HL-60 (cell line): ENCODE measurements at regions not wholly inside any gene's neighbourhood (a gene's known extent, or its start where the extent isn't known, plus 50 kb on each side); places are given as distances from the start of the nearest gene placed in this dataset.

Experiments
- DNase-seq, 2 experiments: peaks; one replicate each; pipeline ENCODE4 v3.0.0-alpha.2; 2010 to 2020; ENCODE audit warnings: low read depth in 1 of 2, low spot score in 1 of 2
- H3K27ac ChIP-seq: fragments of 250-450 bp; sonication (Bioruptor Pico); replicated peaks from 2 replicates; pipeline ENCODE4 v1.5.1; 2020; ENCODE audit warnings: mild to moderate bottlenecking, moderate library complexity
- H3K27me3 ChIP-seq: fragments of 250-450 bp; sonication (Bioruptor Pico); 2 replicates; pipeline ENCODE4 v1.5.1; 2021; ENCODE audit warnings: mild to moderate bottlenecking, moderate library complexity; ENCODE audit not compliant: insufficient read depth, poor library complexity, severe bottlenecking
- H3K4me3 ChIP-seq: replicated peaks from 2 replicates; pipeline ENCODE4 v1.5.1; 2011; ENCODE audit warnings: mild to moderate bottlenecking, control low read depth, low read length; ENCODE audit not compliant: insufficient read depth
- GABPA ChIP-seq: IDR thresholded peaks from 2 replicates; pipeline ENCODE4 v1.6.1; 2012; ENCODE audit warnings: low read depth
- POLR2AphosphoS5 ChIP-seq: IDR thresholded peaks from 2 replicates; pipeline ENCODE4 v1.6.1; 2012; ENCODE audit warnings: low read depth
- SPI1 ChIP-seq: IDR thresholded peaks from 2 replicates; pipeline ENCODE4 v1.6.1; 2012; ENCODE audit warnings: low read depth, mild to moderate bottlenecking, borderline replicate concordance
- TF ChIP-seq, protein P1 (sequence below): IDR thresholded peaks from one replicate; pipeline ENCODE4 v1.5.1; 2011; ENCODE audit warnings: low read length, control low read depth, inconsistent platforms; ENCODE audit not compliant: insufficient read depth
- TF ChIP-seq, protein P2 (sequence below): IDR thresholded peaks from 2 replicates; pipeline ENCODE4 v1.6.1; 2012; ENCODE audit warnings: low read depth; ENCODE audit not compliant: insufficient replicate concordance

DNA sequence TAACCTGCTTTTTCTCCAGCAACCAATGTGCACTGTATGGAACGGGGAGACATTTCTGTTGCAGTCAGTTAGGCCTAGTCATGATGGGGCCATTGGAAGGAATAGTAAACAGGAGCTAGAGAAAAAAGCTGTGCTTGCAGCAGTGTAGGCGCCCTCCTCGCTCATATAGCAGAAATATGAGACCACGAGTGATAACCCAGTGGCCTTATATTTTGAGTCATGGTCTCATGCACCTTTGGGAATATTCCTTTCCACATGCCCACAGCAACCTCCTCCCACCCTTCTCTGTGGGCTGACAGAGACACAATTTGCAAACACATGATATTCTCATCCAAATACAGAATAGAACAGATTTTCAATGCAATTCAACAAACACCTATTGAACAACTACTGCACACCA is 248.9 kb upstream of the CITED2 start:
- Histone ChIP-seq H3K4me3 (no peak overlapping the region), H3K27ac (no peak overlapping the region), H3K27me3 (no peaks in the 10 kb centered on the region)
- no peak for DNase-seq
- TF ChIP-seq, protein P1, sequence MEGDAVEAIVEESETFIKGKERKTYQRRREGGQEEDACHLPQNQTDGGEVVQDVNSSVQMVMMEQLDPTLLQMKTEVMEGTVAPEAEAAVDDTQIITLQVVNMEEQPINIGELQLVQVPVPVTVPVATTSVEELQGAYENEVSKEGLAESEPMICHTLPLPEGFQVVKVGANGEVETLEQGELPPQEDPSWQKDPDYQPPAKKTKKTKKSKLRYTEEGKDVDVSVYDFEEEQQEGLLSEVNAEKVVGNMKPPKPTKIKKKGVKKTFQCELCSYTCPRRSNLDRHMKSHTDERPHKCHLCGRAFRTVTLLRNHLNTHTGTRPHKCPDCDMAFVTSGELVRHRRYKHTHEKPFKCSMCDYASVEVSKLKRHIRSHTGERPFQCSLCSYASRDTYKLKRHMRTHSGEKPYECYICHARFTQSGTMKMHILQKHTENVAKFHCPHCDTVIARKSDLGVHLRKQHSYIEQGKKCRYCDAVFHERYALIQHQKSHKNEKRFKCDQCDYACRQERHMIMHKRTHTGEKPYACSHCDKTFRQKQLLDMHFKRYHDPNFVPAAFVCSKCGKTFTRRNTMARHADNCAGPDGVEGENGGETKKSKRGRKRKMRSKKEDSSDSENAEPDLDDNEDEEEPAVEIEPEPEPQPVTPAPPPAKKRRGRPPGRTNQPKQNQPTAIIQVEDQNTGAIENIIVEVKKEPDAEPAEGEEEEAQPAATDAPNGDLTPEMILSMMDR: no peak
- no peak for TF ChIP-seq POLR2AphosphoS5
- TF ChIP-seq, protein P2, sequence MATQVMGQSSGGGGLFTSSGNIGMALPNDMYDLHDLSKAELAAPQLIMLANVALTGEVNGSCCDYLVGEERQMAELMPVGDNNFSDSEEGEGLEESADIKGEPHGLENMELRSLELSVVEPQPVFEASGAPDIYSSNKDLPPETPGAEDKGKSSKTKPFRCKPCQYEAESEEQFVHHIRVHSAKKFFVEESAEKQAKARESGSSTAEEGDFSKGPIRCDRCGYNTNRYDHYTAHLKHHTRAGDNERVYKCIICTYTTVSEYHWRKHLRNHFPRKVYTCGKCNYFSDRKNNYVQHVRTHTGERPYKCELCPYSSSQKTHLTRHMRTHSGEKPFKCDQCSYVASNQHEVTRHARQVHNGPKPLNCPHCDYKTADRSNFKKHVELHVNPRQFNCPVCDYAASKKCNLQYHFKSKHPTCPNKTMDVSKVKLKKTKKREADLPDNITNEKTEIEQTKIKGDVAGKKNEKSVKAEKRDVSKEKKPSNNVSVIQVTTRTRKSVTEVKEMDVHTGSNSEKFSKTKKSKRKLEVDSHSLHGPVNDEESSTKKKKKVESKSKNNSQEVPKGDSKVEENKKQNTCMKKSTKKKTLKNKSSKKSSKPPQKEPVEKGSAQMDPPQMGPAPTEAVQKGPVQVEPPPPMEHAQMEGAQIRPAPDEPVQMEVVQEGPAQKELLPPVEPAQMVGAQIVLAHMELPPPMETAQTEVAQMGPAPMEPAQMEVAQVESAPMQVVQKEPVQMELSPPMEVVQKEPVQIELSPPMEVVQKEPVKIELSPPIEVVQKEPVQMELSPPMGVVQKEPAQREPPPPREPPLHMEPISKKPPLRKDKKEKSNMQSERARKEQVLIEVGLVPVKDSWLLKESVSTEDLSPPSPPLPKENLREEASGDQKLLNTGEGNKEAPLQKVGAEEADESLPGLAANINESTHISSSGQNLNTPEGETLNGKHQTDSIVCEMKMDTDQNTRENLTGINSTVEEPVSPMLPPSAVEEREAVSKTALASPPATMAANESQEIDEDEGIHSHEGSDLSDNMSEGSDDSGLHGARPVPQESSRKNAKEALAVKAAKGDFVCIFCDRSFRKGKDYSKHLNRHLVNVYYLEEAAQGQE: no peak
- no peak for TF ChIP-seq SPI1
- TF ChIP-seq GABPA: no peak

DNA sequence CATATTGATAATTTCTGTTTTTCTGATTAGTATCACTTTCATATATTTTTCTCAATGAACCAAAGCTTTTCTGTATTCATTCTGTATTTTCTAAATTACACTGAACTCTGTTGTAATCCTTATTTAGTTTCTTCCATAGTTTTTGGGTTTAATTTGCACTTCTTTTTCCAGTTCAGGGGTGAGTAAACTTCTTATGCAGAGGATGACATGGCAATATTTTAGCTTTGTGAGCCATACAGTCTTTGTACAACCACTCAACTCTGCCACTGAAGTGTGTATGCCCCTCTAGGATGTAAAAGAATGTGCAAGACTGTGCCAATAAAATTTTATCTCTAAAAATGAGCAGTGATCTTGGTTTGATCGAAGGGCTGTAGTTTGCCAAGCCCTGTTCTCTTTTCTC is 239.0 kb upstream of the CITED2 start:
- no peak for DNase-seq
- H3K27me3 ChIP-seq: no peaks in the 10 kb centered on the region

DNA sequence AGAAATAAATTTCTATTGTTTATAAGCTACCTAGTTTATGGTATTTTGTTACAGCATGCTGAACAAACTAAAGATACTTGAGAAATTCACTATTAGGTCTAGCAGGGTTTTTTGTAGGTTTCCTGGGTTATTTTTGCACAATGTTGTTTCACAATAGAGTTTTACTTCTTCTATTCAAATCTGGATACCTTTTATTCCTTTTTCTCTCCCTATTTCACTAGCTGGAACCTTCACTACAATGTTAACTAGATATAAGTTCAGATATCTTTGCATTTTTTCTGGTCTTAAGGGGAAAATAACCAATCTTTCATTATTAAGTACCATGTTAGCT is 237.7 kb upstream of the CITED2 start:
- DNase-seq: peak in 1 of 2 experiments; percentile 12
- Histone ChIP-seq H3K27ac (peak overlapping the region; percentile 52), H3K27me3 (no peaks in the 10 kb centered on the region), H3K4me3 (no peak overlapping the region)
- TF ChIP-seq, protein P1: no peak
- no peak for TF ChIP-seq SPI1
- TF ChIP-seq POLR2AphosphoS5: no peak
- TF ChIP-seq, protein P2: no peak
- TF ChIP-seq GABPA: no peak

More for the DNA sequence above, 239.0 kb upstream of the CITED2 start:
- Histone ChIP-seq H3K27ac (no peak overlapping the region), H3K4me3 (no peak overlapping the region)
- no peak for TF ChIP-seq SPI1
- TF ChIP-seq, protein P1: no peak
